GM19035 (cell line): ENCODE measurements at regions not wholly inside any gene's neighbourhood (a gene's known extent, or its start where the extent isn't known, plus 50 kb on each side); places are given as distances from the start of the nearest gene placed in this dataset.
"Not testable (repeated sequence)": the region's sequence is repeated elsewhere in the genome, so short reads cannot be mapped to it uniquely, and the experiment has no call there.

Experiments used
- ATAC-seq: cut with Tn5 transposase; IDR thresholded peaks from one replicate; pipeline ENCODE4 v1.9.1; 2021; ENCODE audit not compliant: unreplicated experiment

DNA sequence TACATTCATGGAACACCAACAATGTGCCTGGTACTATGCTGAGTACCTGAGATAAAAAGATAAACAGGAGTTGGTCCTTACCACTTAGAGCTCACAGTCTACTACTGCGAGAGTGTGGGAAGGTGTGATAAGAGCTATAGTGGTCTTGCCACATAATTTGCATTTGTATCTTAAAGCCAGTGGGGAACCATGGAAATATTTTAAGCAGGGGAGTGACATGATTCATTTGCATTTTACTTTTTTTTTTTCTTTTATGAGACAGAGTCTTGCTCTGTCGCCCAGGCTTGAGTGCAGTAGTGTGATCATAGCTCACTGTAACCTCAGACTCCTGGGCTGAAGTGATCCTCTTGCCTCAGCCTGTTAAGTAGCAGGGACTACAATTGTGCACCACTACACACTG, 53.6 kb downstream of the SRGAP2 start:
- peak; percentile 90 for ATAC-seq

DNA sequence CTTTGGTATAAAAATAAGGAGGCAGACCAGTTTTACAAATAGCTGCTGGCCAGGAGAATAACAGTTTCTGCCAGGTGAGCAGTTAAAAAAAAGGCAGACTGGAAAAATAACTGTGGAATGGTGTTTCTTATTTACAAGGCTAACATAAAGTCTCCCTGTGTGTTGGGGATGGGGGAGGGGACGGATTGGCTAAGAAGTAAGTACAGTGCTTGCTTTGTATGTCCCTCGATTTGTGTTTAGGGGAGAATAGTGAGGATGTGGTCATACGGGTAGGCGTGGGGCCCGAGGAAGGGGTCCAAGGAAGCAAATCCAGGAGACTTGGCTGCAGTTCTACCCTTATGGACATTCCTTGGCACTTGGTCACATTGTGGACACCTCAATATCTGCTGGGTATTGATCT, 58.1 kb downstream of the SRGAP2 start:
- not testable (repeated sequence) for ATAC-seq

DNA sequence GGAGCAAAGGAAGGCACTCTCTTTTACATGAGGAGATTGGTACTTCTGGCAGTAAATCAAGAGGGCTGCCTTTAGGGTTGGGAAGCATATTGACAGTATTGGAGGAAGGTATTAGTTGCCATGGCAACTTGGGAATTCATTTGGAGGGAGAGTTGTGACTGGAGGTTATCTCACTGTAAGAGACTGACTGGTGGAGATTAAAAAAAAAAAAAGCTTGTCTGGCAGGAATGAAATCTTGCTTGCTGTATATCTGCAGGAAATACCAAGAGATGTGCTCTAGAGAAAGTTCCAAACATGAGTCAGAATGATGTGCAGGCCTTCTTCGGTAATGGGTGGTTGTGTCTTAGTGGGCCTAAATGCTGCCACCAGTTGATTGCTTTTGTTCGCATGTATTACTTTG, 59.1 kb downstream of the SRGAP2 start:
- ATAC-seq = not testable (repeated sequence)

GRCh38 chr1:206264916-206265315, 61.6 kb downstream of the SRGAP2 start:
- ATAC-seq = not testable (repeated sequence)

- not testable (repeated sequence) for ATAC-seq
Observed at GRCh38 chr1:206271153-206271552, 67.8 kb downstream of the SRGAP2 start.

DNA sequence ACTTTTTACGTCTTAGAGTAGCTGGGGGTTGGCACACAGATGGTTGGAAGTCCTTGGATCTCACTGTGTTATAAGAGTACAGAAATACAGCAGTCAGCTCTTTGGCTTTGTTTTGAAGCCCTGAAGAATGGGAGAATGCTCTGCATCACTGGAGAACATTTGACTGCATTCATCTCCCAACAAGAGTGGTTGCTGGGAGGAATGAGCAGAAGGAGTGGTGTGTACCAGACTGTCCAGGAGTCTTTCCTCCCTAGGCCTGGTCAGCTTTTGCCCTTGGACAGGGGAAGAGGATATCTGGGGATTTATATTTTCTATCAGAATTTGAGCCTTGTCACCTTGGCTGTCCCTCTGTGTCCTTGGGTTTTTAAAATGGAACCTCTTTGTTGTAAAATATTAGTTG, 69.8 kb downstream of the SRGAP2 start:
- not testable (repeated sequence) for ATAC-seq

GRCh38 chr1:206276143-206276542, 72.8 kb downstream of the SRGAP2 start:
- not testable (repeated sequence) for ATAC-seq

DNA sequence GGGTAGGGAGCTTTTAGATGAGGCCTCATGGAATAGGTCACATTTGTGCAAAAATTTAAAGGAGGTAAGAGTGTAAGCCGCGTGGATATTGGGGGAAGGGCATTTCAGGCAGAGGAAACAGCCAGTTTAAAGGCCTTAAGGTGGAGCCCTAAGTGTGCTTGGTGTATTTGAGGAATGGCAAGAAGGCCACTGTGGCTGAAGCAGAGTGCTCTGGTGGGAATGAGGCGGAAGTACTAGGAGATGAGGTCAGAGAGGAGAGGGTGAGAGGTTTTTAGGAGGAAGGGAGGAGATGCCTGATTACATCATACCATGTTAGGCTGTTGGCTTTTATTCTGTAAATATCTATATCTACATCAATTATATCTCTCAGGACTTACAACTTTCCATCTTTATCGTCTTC, 75.3 kb downstream of the SRGAP2 start:
- not testable (repeated sequence) for ATAC-seq

GRCh38 chr1:206280683-206281082, 77.3 kb downstream of the SRGAP2 start:
- ATAC-seq = not testable (repeated sequence)

DNA sequence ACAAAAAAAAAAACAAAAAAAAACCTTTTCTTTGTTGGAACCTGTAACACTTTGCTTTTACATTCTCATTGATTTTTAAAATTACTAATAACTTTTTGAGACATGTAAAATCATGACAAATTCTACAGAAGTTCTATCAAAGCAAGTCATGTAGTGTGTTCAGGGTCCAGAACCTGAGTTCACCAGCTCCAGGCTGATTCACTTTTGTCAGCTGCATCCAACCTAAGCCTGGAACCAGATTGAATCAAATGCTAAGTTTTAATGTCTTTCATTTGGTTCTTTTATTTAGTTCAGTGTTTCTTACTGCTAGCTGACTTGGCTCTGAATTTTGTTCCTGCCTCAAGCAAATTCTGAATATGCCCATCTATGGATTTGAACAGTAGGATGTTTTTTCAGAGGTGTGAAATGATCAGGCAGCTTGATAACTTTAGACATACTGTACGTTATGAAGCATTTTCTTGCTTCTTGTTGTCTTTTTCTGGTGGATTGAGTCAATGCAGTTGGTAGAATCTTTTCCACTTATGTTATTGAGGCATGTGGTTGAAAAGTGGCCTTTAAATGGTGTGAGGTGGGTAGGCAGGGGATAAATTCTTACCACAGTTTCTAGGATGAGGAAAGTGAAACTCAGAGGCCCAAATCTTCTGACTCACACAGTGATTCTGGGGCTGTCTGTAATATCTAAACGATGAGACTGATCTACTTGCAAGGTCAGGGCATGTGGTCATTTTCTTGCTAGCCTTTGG, 78.7 kb downstream of the SRGAP2 start:
- peak; percentile 56 for ATAC-seq

DNA sequence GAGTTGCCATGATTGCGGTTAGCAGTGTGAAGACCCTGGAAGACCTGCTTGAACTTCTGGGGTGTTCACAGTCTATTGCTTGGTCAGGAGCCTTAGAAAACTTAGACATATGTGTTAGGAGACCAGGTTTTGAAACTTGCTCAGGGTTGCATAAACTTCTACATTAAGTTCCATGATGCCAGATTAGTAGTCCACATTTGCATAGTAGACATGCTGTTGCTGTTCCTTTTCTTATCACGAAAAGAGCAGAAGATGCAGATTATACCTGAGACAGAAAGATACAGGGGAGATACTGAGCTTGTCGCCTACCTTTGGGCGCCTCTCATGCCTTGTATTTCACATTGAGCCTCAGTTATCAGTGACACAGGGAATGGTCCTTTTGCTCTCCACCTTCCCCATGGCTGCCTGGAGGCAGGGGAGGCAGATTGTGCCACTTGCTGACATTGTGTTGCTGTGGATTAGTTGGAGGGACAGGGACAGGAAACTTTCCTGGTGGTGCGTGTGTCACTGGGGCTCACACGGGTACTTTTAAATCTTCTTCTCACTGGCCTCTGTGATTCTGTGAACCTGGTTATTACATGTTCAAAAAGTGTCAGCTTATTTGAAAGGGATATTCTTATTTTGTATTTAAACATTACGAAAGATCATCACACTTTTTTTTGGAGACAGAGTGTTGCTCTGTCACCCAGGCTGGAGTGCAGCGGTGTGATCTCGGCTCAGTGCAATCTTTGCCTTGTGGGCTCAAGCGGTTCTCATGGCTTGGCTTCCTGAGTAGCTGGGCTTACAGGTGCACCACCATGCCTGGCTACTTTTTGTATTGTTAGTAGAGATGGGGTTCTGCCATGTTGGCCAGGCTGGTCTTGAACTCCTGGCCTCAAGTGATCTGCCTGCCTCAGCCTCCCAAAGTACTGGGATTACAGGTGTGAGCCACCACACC, 82.0 kb downstream of the SRGAP2 start:
- ATAC-seq = not testable (repeated sequence)

DNA sequence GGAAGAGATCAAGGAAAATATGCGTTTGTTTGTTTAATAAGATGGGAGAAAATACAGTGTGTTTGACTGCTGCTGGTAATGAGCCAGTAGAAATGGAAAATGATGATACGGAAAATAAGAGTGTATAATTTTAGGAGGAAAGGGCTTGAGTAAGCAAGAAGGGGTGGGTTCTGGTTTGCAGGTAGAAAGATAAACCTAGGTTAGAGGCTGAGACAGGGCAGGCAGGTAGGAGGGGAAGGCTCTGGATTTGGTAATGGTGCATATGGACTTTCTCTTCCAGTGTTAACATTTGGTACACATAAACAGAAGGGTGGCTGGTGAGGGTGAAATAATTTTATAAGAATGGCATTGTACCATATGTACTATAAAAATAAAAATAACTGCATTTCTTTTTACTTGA, 84.4 kb downstream of the SRGAP2 start:
- not testable (repeated sequence) for ATAC-seq

DNA sequence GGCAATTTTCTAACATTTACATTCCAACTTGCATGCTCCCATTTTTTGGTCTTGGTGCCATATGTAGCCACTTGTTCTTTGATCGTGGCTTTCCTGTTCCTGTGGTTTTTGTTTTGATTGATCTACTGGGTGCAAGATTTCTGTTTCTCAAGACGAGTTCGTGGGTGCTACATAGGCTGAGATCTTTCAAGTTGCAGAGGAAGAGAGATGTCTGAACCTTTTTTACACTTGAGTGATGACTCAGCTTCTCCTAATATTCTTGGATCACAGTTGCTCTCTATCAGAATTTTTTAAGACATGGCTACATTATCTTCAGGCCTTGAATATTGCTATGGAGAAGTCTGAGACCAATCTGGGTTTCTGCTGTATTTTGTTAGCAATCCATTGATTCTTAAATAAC, 85.1 kb downstream of the SRGAP2 start:
- ATAC-seq = not testable (repeated sequence)

GRCh38 chr1:206297145-206298031, 94.0 kb downstream of the SRGAP2 start:
- ATAC-seq = not testable (repeated sequence)

DNA sequence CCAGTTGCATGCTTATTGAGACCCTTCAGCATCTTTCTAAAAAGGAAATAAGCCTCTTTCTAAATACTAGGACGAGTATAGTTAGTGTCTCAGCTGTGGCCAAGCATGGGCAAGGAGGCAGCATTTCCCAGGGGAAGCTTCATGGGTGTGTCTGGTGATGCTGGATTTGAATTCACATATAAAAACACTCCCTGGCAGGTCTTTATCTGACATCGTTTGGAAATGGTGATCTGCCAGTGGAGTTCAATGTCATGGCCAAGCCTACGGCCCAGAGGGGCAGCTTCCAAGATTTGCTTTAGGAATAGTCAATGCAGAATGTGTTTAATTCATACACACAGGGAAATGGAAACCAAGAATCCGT, 94.7 kb downstream of the SRGAP2 start:
- not testable (repeated sequence) for ATAC-seq

GRCh38 chr1:206299181-206299791, 95.9 kb downstream of the SRGAP2 start:
- not testable (repeated sequence) for ATAC-seq

DNA sequence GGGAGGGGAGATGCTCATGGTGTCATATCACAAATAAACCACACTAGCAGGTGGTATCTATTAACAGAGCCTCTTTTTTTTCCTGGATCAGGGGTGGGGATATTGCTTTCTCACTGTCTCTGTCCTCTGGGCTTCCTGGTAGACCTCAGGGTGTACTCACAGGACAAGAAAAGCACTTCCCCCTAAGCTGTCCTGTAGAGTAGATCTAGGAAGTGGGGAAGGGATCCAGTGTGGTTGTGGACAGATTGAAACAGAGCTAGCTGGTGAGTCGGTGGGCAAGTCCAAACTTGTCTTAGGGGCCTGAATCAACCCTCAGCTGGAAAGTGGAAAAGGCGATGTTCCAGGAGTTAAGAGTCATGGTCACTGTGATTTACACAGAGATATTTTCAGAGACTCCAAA, 96.6 kb downstream of the SRGAP2 start:
- ATAC-seq = not testable (repeated sequence)

- not testable (repeated sequence) for ATAC-seq
Observed at GRCh38 chr1:206302056-206302455, 98.7 kb downstream of the SRGAP2 start.

GRCh38 chr1:206307442-206307841, 104.1 kb downstream of the SRGAP2 start:
- ATAC-seq = not testable (repeated sequence)

DNA sequence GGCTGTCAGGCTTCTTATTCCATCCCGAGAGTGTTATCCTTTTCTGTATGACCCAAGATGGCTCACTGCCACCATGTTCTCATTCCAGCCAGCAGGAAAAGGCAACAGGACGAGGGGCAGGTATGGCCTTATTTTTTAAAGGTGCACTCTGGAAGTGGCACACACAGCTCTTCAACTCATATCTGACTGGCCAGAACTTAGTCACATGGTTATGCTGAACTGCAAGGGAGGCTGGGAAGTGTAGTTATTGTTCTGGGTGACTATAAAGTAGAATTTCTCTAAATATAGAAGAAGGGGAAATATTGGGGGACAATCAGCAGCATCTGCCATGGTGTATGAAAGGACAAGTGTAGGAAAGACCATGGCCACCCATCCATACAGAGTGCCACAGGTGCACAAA, 107.6 kb downstream of the SRGAP2 start:
- not testable (repeated sequence) for ATAC-seq
